Middle frontal gyrus (tissue), 1 donor: ENCODE measurements at regions not wholly inside any gene's neighbourhood (a gene's known extent, or its start where the extent isn't known, plus 50 kb on each side); places are given as distances from the start of the nearest gene placed in this dataset.

Experiments
- DNase-seq: peaks from one replicate; pipeline ENCODE4 v3.0.0-alpha.2; 2015; ENCODE audit warnings: low spot score; ENCODE audit errors: extremely low spot score

DNA sequence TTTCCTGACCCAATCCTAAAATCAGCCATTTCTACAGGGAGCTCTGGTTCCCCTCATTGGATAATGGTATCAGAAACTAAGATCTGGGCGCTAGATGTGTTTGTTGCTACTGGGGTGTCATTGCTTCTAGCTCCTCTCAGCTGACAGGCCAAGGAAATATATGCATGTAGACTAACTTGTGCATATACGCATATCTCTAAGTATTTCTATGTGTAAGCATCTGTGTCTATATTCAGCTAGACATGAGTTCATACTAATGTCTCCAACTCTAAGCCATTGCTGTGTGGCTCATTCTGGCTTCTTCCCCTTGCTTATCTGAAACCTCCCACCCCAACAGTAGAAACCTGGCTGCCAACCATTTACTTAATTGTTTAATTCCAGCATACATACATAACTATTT lies 130.3 kb upstream of the MAGI3 start:
- no peak for DNase-seq

DNA sequence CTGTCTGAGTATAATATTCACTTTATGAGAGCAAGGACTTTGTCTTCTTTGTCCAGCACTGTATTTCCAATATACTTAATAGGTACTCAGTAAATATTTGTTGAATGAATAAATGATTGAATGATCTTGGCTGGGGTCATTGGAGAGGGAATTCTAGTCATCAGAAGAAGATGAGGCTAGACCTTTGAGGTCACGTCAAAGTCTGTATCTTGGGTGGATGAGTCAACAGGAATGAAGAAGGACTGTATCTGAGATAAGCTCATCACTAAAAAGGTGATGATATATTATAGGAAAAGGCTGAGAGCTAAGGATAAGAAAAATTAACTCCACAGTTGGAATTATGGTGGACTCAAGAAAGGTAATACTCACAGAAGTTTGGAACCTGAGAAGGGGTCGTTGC lies 125.1 kb upstream of the MAGI3 start:
- no peak for DNase-seq

DNA sequence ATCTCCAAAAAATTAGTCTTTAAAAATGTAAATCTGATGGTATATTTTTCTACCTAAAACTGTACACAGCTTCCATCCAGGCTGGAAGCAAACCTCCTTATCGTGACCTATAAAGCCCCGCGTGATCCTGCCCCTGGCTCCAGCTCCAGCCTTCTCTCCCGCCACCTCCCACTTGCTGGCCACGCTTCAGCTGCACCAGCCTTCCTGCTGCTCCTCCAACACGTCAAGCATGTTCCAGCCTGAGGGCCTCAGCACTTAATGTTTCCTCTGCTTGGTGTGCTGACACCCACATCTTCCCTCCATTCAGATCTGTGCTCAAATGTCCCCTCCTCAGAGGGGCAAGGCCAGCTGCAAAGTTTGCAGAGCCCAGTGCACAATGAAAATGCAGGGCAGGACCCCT lies 123.5 kb upstream of the MAGI3 start:
- DNase-seq: no peak

DNA sequence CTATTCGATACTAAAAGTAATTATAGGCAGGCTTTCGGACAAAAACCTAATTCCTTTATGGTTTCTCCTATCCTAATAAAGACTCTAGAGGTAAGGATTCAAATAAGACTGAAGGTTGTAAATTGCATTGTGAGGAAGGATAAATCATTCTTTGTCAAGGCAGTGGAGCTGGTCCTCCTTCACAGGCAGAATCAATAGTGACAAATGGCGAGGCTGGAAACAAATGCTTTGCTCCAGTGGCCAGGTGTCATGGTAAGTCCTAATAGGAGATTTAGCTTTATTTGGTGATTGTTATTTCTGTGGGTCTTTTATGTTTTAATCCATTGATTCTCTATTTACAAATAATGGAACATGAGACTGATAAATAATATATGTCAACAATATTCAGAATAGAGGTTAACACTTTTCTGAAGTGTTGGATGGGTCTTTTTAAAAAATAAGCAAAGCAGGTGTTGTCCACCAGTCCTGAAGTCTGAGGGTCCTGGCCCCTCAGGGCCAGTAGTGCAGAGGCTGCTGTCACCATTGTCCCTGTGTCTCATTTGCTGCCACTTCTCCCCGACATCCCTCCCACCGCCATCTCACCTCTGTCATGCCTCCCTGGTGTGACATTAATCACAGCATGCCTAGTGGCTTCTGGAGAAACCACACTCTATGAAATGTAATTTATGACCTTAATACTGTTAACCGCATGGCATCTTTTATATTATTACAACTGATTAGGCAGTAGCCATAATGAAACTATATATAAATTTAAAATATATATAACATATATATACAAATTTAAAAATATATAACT lies 120.9 kb upstream of the MAGI3 start:
- DNase-seq: no peak

- DNase-seq: no peak
Measured at GRCh38 chr1:113271039-113271438, 119.3 kb upstream of the MAGI3 start.

DNA sequence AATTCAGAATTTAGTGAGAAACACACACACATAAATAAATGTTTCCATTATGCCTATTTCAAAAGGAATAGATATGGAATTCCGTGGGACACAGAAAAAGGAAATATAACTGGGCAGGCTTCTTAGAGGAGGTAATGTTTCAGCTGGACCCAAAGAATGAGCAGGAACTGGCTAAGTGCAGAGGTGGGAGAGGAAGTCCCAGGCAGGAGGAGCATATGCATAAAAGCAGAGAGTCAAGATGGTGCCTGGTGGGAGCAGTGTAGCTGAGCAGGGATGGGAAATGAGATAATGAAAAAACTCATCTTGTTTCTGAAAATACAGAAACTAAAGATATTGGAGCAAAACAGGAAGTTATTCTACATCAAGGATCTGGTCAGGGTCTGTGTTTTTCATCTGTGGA lies 115.2 kb upstream of the MAGI3 start:
- no peak for DNase-seq

- DNase-seq: no peak
Measured at GRCh38 chr1:113275691-113276090, 114.6 kb upstream of the MAGI3 start.

- DNase-seq: no peak
Measured at GRCh38 chr1:113276507-113276906, 113.8 kb upstream of the MAGI3 start.

DNA sequence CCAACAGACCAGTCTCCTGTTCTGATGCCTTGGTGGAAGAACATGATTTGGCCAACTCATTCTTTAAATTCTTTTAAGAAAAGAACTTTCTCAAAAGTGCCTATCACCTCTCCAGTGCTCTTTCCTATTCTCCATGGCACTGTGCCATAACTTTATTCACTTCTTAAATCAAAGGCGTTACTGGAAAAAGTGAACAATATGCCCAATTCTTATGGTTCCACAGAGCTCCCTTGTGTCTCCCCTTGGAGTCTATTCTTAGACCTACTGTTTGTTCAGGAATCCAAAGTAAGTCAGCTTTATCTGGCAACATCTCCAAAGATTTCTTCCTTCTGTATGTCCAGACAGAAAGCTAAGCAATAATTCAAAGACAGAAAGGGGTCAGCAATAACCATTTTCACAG lies 111.9 kb upstream of the MAGI3 start:
- no peak for DNase-seq

DNA sequence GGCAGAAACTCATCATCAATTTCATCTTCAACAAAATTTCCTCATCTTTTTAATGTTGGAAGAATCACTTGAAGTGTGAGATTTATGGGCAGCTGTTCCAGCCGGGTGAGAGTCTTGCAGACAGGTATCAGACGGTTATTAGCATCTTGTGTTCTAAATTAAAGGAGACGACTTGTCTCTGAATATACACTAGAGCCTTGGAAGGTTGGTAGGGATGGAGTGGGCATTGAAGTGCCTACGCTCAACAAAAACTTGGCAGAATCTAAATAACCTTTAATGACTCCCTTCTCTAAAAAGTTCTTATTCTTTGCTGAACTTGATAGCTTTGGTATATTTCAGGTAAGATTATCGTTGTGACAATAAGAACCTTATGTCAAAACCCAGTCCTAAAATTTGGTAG lies 111.5 kb upstream of the MAGI3 start:
- no peak for DNase-seq

GRCh38 chr1:113279776-113280391 lies 110.4 kb upstream of the MAGI3 start:
- no peak for DNase-seq

DNA sequence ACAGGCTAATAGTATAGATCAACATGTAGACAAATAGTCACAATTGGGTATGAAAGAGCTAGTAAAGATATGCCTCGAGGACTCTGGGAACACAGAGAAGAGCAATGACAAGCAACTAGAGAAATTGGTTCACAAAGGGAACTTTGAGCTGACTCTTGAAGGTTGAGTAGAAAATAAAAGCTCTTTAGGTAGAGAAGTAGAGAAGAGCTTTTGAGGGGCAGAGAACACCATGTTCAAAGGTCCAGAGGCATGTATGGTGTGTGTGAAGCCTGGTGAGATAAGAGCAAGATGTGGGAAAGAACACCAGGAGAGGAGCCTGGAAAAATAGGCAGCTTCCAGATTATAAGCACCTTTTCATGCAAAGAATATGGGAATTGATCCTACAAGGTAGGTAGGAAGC lies 109.7 kb upstream of the MAGI3 start:
- DNase-seq: no peak

DNA sequence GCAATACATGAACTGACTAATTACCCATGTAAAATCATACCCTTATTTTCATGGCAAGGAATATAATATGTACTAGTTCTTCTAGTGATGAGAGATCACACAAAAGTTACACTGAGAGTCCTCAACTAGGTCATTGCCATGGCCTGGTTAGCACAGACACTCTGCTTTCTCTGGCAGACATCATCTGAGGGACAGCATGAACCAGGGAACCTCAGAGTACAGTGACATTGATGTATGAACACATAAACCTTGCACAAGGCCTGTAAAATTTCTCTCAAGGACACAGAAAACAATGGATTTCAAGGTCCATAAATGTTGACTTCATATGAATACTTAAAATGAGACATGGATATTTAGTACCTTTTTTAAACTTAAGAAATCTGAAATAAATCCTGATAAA lies 108.8 kb upstream of the MAGI3 start:
- DNase-seq: no peak

DNA sequence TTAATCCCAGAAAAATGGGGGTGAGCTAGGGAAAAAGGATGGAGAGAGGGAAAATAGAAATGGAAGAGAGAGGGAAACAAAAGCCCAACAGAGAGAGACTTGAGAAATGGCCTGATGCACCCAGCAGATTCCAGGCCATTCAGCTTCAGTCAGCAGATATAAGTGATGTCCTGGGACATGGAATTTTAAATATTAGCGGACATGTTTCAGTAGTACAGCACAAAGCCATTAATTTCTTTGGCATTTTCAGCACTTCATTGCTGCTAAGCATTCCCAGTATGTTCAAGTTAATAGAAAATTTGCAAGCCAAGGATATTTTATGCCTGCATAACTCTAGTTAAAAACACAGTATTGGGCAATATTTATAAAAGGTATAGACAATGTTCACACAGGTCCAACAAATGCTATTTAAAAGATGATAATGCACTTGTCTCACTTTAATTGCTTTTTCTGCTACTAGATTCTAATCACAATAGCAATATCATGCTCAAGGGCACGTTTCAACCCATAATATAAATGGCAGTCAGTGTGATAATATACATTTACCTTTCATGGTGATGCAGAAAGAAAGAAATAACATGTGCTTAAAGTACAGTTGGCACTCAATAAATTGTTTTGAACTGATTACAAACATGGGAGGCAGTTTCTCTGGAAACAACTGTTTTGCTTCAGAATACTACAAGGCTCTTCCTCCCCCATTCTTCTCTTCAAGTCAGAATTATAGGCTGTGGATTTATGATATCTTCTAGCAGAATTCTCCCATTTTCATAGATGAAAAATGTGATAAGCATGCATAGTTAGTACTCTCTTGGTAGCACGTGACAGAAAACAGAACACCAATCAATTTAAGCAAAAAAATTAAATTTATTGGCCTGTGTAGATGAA lies 108.1 kb upstream of the MAGI3 start:
- no peak for DNase-seq

- DNase-seq: no peak
Measured at GRCh38 chr1:113282893-113283285, 107.4 kb upstream of the MAGI3 start.

DNA sequence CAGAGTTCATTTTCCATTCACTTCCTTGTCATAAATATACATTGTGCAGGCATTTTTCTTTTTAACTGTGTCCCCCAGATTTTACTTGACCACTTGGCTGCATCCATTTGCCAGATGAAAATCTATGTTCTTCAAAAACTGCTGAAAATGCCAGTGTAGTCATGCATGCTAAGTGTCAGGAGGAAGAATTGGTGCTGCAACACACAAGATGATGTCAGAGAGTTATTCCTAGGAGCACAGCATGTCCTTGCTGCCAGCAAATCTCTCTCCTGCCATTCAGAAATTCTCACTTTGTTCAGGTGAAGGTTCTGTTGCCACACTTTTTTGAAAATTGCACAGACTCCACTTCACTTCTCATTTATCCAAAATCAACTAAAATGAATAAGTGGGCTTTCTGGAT lies 106.4 kb upstream of the MAGI3 start:
- no peak for DNase-seq

- no peak for DNase-seq
Measured at GRCh38 chr1:113286156-113286555, 104.2 kb upstream of the MAGI3 start.

DNA sequence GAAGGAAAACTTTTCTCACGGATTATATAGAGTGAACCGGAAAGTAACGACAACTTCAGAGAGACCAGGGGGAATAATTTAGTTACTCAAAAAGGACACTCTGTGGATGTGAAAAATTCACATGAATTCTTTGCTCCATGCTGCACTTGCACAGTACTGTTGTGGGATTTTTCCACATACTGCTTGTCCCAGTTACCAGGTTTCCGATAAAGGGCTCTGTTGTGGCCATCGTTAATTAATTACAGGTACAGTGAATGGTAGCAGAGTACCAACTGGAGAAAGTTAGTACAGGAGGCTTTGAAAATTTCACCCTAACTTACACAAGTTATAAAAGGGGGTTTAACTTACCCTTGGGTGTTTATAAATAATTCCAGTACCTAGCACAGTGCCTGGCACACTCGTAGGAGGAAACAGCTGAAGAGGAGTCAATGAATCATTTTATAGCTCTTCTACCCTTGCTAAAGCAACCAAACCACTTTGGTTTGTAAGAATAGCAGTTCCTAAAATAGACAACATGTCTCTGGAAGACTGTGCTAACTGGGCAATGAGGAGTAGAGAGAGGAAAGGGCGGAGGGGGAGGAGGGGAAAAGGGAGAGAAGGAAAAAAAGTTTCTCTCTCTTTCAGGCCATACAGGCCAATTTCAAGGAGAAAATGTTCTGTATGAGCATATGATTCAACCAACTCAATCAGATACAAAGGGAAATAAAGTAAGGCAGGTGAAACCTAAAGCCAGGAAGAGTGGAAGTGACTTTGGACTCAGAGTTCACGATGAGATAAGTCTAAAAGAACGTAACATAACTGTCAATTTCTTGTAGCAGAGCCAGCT lies 98.3 kb upstream of the MAGI3 start:
- no peak for DNase-seq

DNA sequence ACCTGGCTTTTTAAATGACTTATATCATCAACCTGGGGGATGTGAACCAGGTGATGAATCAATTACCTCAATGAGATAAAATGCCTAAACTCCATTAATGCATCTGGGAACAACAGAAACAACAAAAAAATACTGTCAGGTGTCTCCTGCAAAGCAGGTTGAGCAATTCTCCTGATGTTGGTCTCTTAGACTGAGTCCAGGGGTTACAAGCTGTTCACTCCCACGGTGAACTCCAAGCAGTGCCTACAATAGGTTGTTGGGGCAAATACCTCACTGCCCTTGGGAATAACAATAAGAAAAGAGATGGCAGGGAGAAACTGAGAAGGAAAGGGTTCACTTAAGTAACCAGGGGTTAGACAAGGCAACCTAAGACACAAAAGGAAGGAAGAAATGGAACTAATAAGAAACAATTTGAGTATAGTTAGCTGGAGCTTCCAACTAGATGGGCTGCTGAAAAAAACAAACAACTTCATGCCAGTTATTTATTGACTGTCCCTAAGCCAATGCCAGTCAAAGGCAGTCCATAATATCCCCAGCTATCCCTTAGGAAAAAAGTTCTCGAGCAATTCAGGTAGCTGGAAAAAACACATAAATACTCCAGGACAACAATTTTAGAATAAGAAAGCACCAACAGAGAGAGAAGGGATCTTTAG lies 97.6 kb upstream of the MAGI3 start:
- no peak for DNase-seq

DNA sequence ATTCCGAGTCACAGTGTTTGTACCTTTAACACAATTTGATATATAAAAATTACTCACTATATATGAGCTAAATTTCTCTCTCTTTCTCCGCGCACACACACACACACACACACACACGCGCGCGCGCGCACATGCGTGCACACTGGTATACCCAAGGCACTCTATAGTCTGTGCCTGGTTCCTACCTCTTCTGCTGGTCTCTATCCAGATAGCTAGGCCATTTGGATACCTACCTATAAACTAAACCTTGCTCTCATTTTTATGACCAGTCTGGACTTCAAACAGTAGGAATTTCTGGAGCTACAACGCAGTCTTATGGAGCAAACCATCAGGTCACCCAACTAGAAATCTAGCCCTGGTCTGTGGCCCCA lies 97.1 kb upstream of the MAGI3 start:
- DNase-seq: no peak

GRCh38 chr1:113297749-113298148 lies 92.6 kb upstream of the MAGI3 start:
- DNase-seq: no peak
